ENCODE measurements at regions not wholly inside any gene's neighbourhood (a gene's known extent, or its start where the extent isn't known, plus 50 kb on each side); places are given as distances from the start of the nearest gene placed in this dataset.

DNA sequence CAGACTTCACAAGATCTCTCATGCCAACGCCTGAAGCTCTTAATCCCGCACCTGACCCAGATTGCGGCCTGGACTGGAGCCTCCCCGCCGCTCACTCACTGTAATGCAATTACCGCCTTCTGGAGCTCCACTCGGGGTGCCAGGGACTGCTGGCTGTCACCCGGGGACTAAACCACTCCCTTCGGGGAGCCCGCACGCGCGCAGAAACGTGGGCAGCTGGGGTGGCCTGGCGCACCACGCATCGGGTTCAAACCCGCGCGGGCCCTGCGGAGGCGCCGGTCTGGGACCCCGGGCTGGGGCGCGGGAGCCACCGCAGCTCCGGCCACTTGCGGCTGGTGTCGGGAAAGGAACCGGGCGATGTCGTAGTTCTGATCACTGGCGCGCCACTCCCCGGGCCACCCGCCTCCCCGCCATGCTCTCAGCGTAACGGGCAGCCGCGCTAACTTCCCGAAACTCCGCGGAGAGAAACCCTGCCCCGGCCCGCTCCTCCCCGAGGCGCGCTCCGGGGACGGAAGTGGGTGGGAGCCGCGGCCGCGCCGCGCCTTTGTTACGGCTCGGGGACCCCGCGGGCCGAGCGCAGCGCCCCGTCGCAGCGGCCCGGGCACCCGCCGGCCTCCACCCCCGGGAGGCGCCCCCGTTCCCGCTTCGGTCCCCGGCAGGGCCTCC is 100.3 kb upstream of the SVIL start:
- TF ChIP-seq, protein P1, sequence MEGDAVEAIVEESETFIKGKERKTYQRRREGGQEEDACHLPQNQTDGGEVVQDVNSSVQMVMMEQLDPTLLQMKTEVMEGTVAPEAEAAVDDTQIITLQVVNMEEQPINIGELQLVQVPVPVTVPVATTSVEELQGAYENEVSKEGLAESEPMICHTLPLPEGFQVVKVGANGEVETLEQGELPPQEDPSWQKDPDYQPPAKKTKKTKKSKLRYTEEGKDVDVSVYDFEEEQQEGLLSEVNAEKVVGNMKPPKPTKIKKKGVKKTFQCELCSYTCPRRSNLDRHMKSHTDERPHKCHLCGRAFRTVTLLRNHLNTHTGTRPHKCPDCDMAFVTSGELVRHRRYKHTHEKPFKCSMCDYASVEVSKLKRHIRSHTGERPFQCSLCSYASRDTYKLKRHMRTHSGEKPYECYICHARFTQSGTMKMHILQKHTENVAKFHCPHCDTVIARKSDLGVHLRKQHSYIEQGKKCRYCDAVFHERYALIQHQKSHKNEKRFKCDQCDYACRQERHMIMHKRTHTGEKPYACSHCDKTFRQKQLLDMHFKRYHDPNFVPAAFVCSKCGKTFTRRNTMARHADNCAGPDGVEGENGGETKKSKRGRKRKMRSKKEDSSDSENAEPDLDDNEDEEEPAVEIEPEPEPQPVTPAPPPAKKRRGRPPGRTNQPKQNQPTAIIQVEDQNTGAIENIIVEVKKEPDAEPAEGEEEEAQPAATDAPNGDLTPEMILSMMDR (IDR thresholded peaks at IDR 0.05): no peak
- Mint-ChIP-seq H3K36me3 (ENCODE audit: low read depth) (no peaks in the 10 kb centered on the region), H3K27ac (no peak overlapping the region), H3K4me1 (peaks cover 14% of the 10 kb centered on the region), H3K27me3 (peaks cover 37% of the 10 kb centered on the region), H3K9me3 (no peaks in the 10 kb centered on the region), H3K4me3 (peak overlapping the region; percentile 72)
- DNase-seq (peak; percentile 17), ATAC-seq (ENCODE audit: low read depth) (peak; percentile 31)
- POLR2A ChIA-PET: no interaction called here
- CTCF ChIA-PET: no interaction called here
- intact Hi-C loops (cut with micrococcal nuclease): no loop called here

DNA sequence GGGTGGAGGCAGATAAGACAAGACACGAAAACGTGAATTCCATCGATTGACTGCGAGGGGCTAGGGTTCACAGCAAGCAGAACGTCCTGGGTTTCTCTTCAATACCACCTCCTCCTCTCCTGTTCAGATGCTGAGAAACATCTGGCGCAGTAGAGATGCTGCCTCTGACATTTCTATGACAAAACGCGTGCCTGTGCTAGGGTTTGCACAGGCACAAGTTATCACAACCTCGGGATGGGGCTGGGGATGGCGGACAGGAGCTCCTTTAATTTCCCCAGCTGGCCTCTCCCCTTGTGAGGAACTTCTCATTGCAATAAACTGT is 99.8 kb upstream of the SVIL start:
- POLR2A ChIA-PET: no interaction called here
- Mint-ChIP-seq H3K36me3 (ENCODE audit: low read depth) (no peaks in the 10 kb centered on the region), H3K4me1 (peaks cover 14% of the 10 kb centered on the region), H3K27me3 (peaks cover 37% of the 10 kb centered on the region), H3K9me3 (no peaks in the 10 kb centered on the region), H3K4me3 (peak overlapping the region; percentile 72), H3K27ac (no peak overlapping the region)
- TF ChIP-seq, protein P1 (IDR thresholded peaks at IDR 0.05): no peak
- ATAC-seq (ENCODE audit: low read depth) (no peak), DNase-seq (no peak)
- CTCF ChIA-PET: no interaction called here
- intact Hi-C loops (cut with micrococcal nuclease): no loop called here

DNA sequence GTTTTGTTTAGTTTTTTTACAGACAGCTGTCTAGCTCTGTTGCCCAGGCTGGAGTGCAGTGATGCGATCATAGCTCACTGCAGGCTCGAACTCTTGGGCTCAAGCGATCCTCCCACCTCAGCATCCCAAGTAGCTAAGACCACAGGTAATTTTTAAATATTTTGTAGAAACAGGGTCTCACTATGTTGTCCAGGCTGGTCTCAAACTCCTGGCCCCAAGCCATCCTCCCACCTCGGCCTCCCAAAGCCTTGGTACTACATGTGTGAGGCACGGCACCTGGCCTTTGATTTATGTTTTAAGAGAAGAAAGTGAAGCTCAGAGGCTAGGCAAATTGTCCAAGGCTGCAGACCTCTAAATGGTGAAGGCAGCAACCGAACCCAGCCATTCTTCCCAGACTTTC is 98.6 kb upstream of the SVIL start:
- no peak for DNase-seq
- ChIA-PET POLR2A (no interaction called here), CTCF (no interaction called here)
- Mint-ChIP-seq H3K4me1 (peaks cover 14% of the 10 kb centered on the region), H3K9me3 (no peaks in the 10 kb centered on the region), H3K27me3 (peaks cover 25% of the 10 kb centered on the region), H3K27ac (no peak overlapping the region), H3K4me3 (no peak overlapping the region), H3K36me3 (ENCODE audit: low read depth) (no peaks in the 10 kb centered on the region)
- intact Hi-C loops (cut with micrococcal nuclease): loop anchor here (2.0 kb wide), 1 partner anchor 49 kb away; no protein-coding TSS in a partner anchor
- ATAC-seq (ENCODE audit: low read depth): no peak
- TF ChIP-seq, protein P1 (IDR thresholded peaks at IDR 0.05): no peak

DNA sequence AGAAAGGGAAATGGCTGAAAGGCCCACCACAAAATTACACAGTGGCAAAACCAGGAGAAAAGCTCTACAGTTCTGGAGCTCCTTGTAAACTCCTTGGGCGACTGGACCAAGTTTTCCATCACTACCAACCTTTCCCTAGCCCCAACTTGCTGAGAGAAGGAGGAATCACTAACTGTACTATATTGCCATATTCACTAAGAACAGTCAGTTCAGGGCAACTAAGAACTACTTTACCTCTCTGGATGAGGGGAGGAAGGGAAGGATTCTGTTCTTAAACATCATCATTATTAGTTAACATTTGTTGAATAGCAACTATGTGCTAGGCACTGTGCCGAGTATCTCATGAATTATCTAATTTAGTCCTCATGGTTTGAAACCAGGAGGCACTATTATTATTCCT is 98.1 kb upstream of the SVIL start:
- Mint-ChIP-seq H3K4me1 (peaks cover 14% of the 10 kb centered on the region), H3K36me3 (ENCODE audit: low read depth) (no peaks in the 10 kb centered on the region), H3K27ac (no peak overlapping the region), H3K4me3 (no peak overlapping the region), H3K9me3 (no peaks in the 10 kb centered on the region), H3K27me3 (peaks cover 25% of the 10 kb centered on the region)
- ATAC-seq (ENCODE audit: low read depth): no peak
- POLR2A ChIA-PET: no interaction called here
- no peak for DNase-seq
- CTCF ChIA-PET: no interaction called here
- intact Hi-C loops (cut with micrococcal nuclease): loop anchor here (2.0 kb wide), 1 partner anchor 48 kb away; no protein-coding TSS in a partner anchor
- TF ChIP-seq, protein P1 (IDR thresholded peaks at IDR 0.05): no peak

DNA sequence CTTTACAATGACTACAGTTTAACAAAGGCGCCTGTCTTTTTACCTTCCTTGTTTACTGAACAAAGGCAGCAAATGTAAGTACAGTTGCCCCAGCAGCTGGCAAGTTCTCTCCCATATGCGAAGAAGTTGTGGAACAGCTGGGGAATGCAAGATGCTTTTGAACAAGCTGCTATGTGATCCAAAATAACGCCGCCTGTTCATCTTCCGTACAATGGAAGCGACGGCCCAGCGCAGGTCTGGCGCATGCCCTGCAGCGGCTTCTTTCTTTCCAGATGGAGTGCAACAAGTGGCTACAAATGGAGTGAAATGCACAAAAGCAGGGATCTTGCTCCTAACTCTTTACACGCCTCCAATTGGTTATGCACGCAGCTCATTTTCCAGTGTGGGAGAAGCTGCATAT is 97.0 kb upstream of the SVIL start:
- Mint-ChIP-seq H3K4me1 (peaks cover 11% of the 10 kb centered on the region), H3K9me3 (no peaks in the 10 kb centered on the region), H3K27me3 (peaks cover 19% of the 10 kb centered on the region), H3K4me3 (no peak overlapping the region), H3K36me3 (ENCODE audit: low read depth) (no peaks in the 10 kb centered on the region), H3K27ac (no peak overlapping the region)
- ATAC-seq (ENCODE audit: low read depth): no peak
- TF ChIP-seq, protein P1 (IDR thresholded peaks at IDR 0.05): no peak
- ChIA-PET POLR2A (no interaction called here), CTCF (no interaction called here)
- intact Hi-C loops (cut with micrococcal nuclease): loop anchor here (2.0 kb wide), 1 partner anchor 47 kb away; no protein-coding TSS in a partner anchor
- DNase-seq: no peak
